OCI-LY3 (cell line): ENCODE measurements at regions not wholly inside any gene's neighbourhood (a gene's known extent, or its start where the extent isn't known, plus 50 kb on each side); places are given as distances from the start of the nearest gene placed in this dataset.

ENCODE experiments used
- H2AFZ ChIP-seq: fragments of 200-600, 300-600 bp; shearing (Covaris generic); 2 replicates; pipeline ENCODE4 v1.6.0; 2014; ENCODE audit warnings: antibody characterized with exemption, low read depth, low read length
- H3K27ac ChIP-seq: fragments of 200-600, 300-600 bp; sonication (generic); 2 replicates; pipeline ENCODE4 v1.5.1; 2014; ENCODE audit warnings: mild to moderate bottlenecking, low read length, moderate library complexity, mixed read lengths
- H3K27me3 ChIP-seq: fragments of 200-600, 300-600 bp; sonication (generic); 2 replicates; pipeline ENCODE4 v1.6.1; 2014; ENCODE audit warnings: low read depth, low read length, mixed read lengths
- H3K36me3 ChIP-seq: fragments of 200-600, 300-600 bp; sonication (generic); replicated peaks from 2 replicates; pipeline ENCODE3; 2014; ENCODE audit warnings: low read depth, low read length, mixed read lengths
- H3K4me1 ChIP-seq: fragments of 300-600, 200-600 bp; sonication (generic); 2 replicates; pipeline ENCODE4 v1.6.1; 2014; ENCODE audit warnings: low read length, mixed read lengths
- H3K4me2 ChIP-seq: fragments of 200-600, 300-600 bp; sonication (generic); 2 replicates; pipeline ENCODE4 v1.6.1; 2014; ENCODE audit warnings: low read length, mixed read lengths
- H3K4me3 ChIP-seq: fragments of 300-600, 200-600 bp; sonication (generic); 2 replicates; pipeline ENCODE4 v1.5.1; 2014; ENCODE audit warnings: antibody characterized with exemption, mild to moderate bottlenecking, low read length, moderate library complexity
- H3K79me2 ChIP-seq: fragments of 300-600, 200-600 bp; shearing (Covaris generic); 2 replicates; pipeline ENCODE4 v1.6.1; 2014; ENCODE audit warnings: mild to moderate bottlenecking, low read length, mixed read lengths
- H3K9ac ChIP-seq: fragments of 300-600, 200-600 bp; shearing (Covaris generic); 2 replicates; pipeline ENCODE4 v1.6.0; 2014; ENCODE audit warnings: mild to moderate bottlenecking, low read length, moderate library complexity
- H3K9me3 ChIP-seq: fragments of 200-600, 300-600 bp; shearing (Covaris generic); 2 replicates; pipeline ENCODE4 v1.6.1; 2014; ENCODE audit warnings: low read length, mixed read lengths; ENCODE audit not compliant: insufficient read depth
- H4K20me1 ChIP-seq: fragments of 200-600, 300-600 bp; sonication (generic); 2 replicates; pipeline ENCODE4 v1.6.1; 2016; ENCODE audit warnings: low read length, mixed read lengths; ENCODE audit not compliant: insufficient read depth
- EZH2phosphoT487 ChIP-seq: fragments of 200-600 bp; shearing (Covaris generic); IDR thresholded peaks from 2 replicates; pipeline ENCODE4 v1.6.1; 2018; ENCODE audit warnings: antibody characterized with exemption, mixed run types, low read depth
- TF ChIP-seq, protein P1 (sequence below): fragments of 200-600, 300-600 bp; sonication (generic); IDR thresholded peaks from 2 replicates; pipeline ENCODE4 v1.5.1; 2014; ENCODE audit warnings: antibody characterized with exemption, low read length, low read depth

DNA sequence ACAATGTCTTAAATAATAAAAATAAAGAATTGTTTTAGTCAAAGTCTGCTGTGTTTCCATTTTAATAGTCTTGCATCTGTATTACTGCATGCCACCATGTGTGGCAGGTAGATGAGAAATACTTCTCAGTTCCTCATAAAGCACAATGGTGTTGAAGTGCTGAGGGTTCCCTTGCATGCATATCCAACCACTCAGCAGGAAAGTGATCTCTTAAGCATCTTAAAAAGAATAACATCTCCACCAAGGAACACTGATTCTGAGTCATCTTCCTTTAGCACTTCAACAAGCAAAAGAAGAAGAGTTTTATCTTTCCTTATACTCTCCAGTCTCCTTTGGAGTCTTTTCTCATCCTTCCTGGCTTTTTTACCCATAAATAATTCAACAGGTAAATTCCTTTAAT, 602.0 kb downstream of the TBL1XR1 start:
- no peaks in the 10 kb centered on the region for H3K27me3 ChIP-seq
- no peak overlapping the region for H3K27ac ChIP-seq
- H3K4me3 ChIP-seq = no peak overlapping the region
- no peaks in the 10 kb centered on the region for H3K9me3 ChIP-seq
- no peaks in the 10 kb centered on the region for H3K4me1 ChIP-seq
- no peak overlapping the region for H3K4me2 ChIP-seq
- H2AFZ ChIP-seq = no peak overlapping the region
- H3K79me2 ChIP-seq = no peaks in the 10 kb centered on the region
- H3K36me3 ChIP-seq = no peaks in the 10 kb centered on the region
- H3K9ac ChIP-seq = no peak overlapping the region
- TF ChIP-seq, protein P1, sequence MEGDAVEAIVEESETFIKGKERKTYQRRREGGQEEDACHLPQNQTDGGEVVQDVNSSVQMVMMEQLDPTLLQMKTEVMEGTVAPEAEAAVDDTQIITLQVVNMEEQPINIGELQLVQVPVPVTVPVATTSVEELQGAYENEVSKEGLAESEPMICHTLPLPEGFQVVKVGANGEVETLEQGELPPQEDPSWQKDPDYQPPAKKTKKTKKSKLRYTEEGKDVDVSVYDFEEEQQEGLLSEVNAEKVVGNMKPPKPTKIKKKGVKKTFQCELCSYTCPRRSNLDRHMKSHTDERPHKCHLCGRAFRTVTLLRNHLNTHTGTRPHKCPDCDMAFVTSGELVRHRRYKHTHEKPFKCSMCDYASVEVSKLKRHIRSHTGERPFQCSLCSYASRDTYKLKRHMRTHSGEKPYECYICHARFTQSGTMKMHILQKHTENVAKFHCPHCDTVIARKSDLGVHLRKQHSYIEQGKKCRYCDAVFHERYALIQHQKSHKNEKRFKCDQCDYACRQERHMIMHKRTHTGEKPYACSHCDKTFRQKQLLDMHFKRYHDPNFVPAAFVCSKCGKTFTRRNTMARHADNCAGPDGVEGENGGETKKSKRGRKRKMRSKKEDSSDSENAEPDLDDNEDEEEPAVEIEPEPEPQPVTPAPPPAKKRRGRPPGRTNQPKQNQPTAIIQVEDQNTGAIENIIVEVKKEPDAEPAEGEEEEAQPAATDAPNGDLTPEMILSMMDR = no peak
- no peak for TF ChIP-seq EZH2phosphoT487
- H4K20me1 ChIP-seq = no peaks in the 10 kb centered on the region

DNA sequence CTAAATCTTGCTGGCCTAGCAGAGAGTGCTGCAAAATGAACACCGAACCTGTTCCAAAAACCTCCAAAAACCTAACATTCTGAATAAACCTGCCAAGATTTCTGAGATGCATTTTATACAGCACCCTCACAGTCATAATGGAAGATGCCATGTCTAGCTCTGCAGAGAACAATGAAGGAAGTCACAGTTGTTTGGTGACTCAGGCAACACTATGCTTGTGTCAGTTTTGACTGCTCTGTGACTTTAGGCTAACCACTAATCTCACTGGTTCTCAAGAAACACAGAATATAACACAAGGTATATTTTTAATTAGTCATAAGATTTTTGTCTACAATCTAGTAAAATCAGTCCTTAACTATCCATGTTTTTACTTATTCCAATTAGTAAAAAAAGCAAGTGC, 606.6 kb downstream of the TBL1XR1 start:
- no peak overlapping the region for H3K4me3 ChIP-seq
- no peak overlapping the region for H3K4me2 ChIP-seq
- H2AFZ ChIP-seq = no peak overlapping the region
- TF ChIP-seq EZH2phosphoT487 = no peak
- TF ChIP-seq, protein P1 = no peak
- H4K20me1 ChIP-seq = no peaks in the 10 kb centered on the region
- no peaks in the 10 kb centered on the region for H3K27me3 ChIP-seq
- no peaks in the 10 kb centered on the region for H3K9me3 ChIP-seq
- H3K27ac ChIP-seq = no peak overlapping the region
- H3K79me2 ChIP-seq = no peaks in the 10 kb centered on the region
- no peaks in the 10 kb centered on the region for H3K4me1 ChIP-seq
- no peak overlapping the region for H3K9ac ChIP-seq
- no peaks in the 10 kb centered on the region for H3K36me3 ChIP-seq

DNA sequence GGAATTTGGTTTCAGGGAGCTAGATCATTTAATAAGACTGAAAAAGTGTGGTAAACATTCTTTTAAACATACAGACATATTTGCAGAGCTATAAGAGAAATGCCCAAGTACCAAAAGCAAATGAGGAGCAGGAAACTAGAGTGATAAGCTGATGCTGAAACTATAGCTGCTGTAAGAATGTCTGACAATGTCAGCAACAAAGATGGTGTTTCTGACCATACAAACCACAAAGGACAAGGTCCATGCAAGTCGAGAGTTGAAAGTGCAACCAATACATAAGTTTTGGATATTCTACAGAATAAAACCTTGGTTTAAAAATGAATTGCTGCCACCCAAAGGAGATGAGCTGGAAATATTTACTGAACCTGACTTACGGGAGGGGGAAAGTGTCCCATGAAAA, 610.2 kb downstream of the TBL1XR1 start:
- Histone ChIP-seq H2AFZ (no peak overlapping the region), H3K9me3 (no peaks in the 10 kb centered on the region)
- no peak for TF ChIP-seq EZH2phosphoT487
- TF ChIP-seq, protein P1 = no peak

DNA sequence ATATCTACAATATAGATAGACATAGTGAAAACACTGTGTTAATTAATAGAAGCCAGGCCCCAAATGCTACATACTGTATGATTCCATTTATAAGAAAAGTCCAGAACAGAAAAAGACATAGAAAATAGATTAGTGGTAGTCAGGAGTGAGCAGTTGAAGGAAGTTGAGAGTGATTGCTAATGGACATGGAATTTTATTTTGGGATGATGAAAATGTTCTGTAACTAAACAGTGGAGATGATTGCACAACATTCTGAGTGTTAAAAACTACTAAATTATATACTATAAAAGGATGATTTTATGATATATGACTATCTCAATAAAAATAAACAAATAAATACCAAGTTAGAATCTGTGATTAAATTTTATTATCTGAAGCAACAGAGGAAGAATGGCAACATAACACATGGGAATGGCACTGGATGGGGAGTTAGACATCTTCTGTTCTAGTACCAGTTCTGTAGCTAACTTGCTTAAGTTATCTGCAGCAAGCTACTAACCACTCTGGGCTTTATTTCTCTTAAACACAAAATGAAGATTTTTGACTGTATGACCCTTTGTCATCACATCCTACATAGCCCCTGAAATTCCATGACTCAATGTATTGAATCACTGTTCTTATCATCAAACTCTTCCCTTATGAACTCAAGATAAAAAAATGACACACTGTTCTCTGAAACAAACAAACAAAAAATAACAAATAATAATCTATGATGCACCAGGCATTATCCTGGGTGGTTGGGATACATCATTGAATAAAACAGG, 612.7 kb downstream of the TBL1XR1 start:
- Histone ChIP-seq H3K79me2 (no peaks in the 10 kb centered on the region), H3K27ac (no peak overlapping the region), H3K4me3 (no peak overlapping the region), H3K9me3 (no peaks in the 10 kb centered on the region), H3K36me3 (no peaks in the 10 kb centered on the region), H2AFZ (no peak overlapping the region), H4K20me1 (no peaks in the 10 kb centered on the region), H3K4me2 (no peak overlapping the region), H3K27me3 (no peaks in the 10 kb centered on the region), H3K4me1 (peaks cover 26% of the 10 kb centered on the region), H3K9ac (no peak overlapping the region)
- TF ChIP-seq, protein P1 = no peak
- TF ChIP-seq EZH2phosphoT487 = no peak

More for the DNA sequence above, 610.2 kb downstream of the TBL1XR1 start:
- Histone ChIP-seq H3K4me1 (peaks cover 2% of the 10 kb centered on the region), H3K4me2 (no peak overlapping the region), H3K4me3 (no peak overlapping the region), H3K79me2 (no peaks in the 10 kb centered on the region), H4K20me1 (no peaks in the 10 kb centered on the region), H3K9ac (no peak overlapping the region), H3K27me3 (no peaks in the 10 kb centered on the region), H3K36me3 (no peaks in the 10 kb centered on the region), H3K27ac (no peak overlapping the region)
